Activated CD8-positive, alpha-beta T cell treated with anti-CD3 and anti-CD28 coated beads for 36 hours (primary cell): ENCODE measurements at regions not wholly inside any gene's neighbourhood (a gene's known extent, or its start where the extent isn't known, plus 50 kb on each side); places are given as distances from the start of the nearest gene placed in this dataset.
"Not testable (repeated sequence)": the region's sequence is repeated elsewhere in the genome, so short reads cannot be mapped to it uniquely, and the experiment has no call there.

Experiments used
- ATAC-seq: fragments of 200-7000 bp; cut with Tn5 transposase; one replicate; pipeline ENCODE4 v1.10.0; 2021; ENCODE audit warnings: mild to moderate bottlenecking, moderate library complexity
- CTCF ChIA-PET: fragments of 350-600 bp; sonication (Branson Sonifier 250); formaldehyde crosslinking; loops from one replicate; lab custom pipeline; 2021; ENCODE audit warnings: antibody characterized with exemption; lab: Charles Lee
- POLR2A ChIA-PET: fragments of 350-600 bp; sonication (Branson Sonifier 250); formaldehyde crosslinking; loops from one replicate; lab custom pipeline; 2021; ENCODE audit warnings: antibody characterized with exemption; lab: Charles Lee
- DNase-seq: peaks from one replicate; pipeline ENCODE4 v3.0.0-alpha.2; 2020
- H3K27ac Mint-ChIP-seq: one replicate; pipeline ENCODE4 v1.8.0; 2021; ENCODE audit warnings: mild to moderate bottlenecking, mixed read lengths
- H3K27me3 Mint-ChIP-seq: one replicate; pipeline ENCODE4 v1.8.0; 2021; ENCODE audit warnings: mixed read lengths
- H3K36me3 Mint-ChIP-seq: one replicate; pipeline ENCODE4 v1.8.0; 2021; ENCODE audit warnings: low read depth, mixed read lengths
- H3K4me1 Mint-ChIP-seq: one replicate; pipeline ENCODE4 v1.8.0; 2021; ENCODE audit warnings: low read depth, mixed read lengths
- H3K4me3 Mint-ChIP-seq: one replicate; pipeline ENCODE4 v1.8.0; 2021; ENCODE audit warnings: mild to moderate bottlenecking, moderate library complexity, mixed read lengths
- H3K9me3 Mint-ChIP-seq: one replicate; pipeline ENCODE4 v1.8.0; 2021; ENCODE audit warnings: mixed read lengths
- CTCF ChIP-seq: fragments of 200-600 bp; IDR thresholded peaks from one replicate; pipeline ENCODE4 v1.8.0; 2022; ENCODE audit warnings: antibody characterized with exemption, mild to moderate bottlenecking
- intact Hi-C: fragments of 100-400 bp; cut with micrococcal nuclease; formaldehyde crosslinking; loops from one replicate; pipeline ENCODE4 v1.10.0; 2022

DNA sequence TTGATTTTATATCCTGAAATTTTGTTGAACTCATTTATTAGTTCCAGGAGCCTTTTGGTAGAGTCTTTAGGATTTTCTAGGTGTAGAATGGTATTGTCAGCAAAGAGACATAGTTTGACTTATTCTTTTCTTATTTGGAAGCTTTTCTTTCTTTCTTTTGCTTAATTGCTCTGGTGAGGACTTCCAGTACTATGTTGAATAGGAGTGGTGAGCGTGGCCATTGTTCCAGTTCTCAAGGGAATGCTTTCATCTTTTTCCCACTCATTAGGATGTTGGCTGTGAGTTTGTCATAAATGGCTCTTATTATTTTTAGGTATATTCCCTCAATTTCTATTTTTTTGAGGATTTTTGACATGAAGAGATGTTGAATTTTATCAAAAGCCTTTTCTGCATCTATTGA is 182.2 kb upstream of the SPRY2 start:
- ChIA-PET CTCF (no interaction called here), POLR2A (no interaction called here)
- Mint-ChIP-seq H3K27ac (no peak overlapping the region), H3K4me3 (no peak overlapping the region), H3K4me1 (no peaks in the 10 kb centered on the region), H3K36me3 (no peaks in the 10 kb centered on the region), H3K9me3 (no peaks in the 10 kb centered on the region), H3K27me3 (no peaks in the 10 kb centered on the region)
- DNase-seq (no peak), ATAC-seq (no peak)
- no peak for TF ChIP-seq CTCF
- intact Hi-C loops: no loop called here

DNA sequence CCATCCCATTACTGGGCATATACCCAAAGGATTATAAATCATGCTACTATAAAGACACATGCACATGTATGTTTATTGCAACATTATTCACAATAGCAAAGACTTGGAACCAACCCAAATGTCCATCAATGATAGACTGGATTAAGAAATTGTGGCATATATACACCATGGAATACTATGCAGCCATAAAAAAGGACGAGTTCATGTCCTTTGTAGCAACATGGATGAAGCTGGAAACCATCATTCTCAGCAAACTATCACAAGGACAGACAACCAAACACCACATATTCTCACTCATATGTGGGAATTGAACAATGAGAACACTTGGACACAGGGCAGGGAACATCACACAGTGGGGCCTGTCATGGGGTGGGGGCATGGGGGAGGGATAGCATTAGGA is 181.5 kb upstream of the SPRY2 start:
- H3K36me3 Mint-ChIP-seq, CTCF ChIA-PET, H3K4me3 Mint-ChIP-seq, ATAC-seq, H3K27me3 Mint-ChIP-seq, DNase-seq, H3K27ac Mint-ChIP-seq, POLR2A ChIA-PET, H3K4me1 Mint-ChIP-seq, intact Hi-C loops, H3K9me3 Mint-ChIP-seq: not testable (repeated sequence)

- intact Hi-C loops: no loop called here
- ChIA-PET CTCF (interaction anchor here (1.3 kb wide), 1 partner anchor 174 kb away, joined by 4 read pairs; no protein-coding TSS in a partner anchor), POLR2A (no interaction called here)
- Mint-ChIP-seq H3K27me3 (no peaks in the 10 kb centered on the region), H3K27ac (no peak overlapping the region), H3K36me3 (no peaks in the 10 kb centered on the region), H3K4me3 (no peak overlapping the region), H3K4me1 (no peaks in the 10 kb centered on the region), H3K9me3 (peaks cover 5% of the 10 kb centered on the region)
- DNase-seq (no peak), ATAC-seq (no peak)
- TF ChIP-seq CTCF: no peak
These were observed 176.0 kb upstream of the SPRY2 start for GRCh38 chr13:80516818-80517348.

DNA sequence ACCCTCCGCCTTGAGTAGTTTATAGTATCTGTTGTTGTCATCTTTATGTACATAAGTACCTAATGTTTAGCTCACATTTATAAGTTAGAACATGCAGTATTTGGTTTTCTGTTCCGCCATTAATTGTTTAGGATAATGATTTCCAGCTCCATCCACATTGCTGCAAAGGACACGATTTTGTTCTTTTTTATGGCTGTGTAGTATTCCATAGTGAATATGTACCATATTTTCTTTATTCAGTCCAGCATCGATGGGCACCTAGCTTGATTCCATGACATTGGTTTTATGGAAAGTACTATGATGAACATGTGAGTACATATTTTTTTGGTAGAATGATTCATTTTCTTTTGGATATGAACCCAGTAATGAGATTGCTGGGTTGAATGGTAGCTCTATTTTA is 174.4 kb upstream of the SPRY2 start:
- CTCF ChIA-PET: no interaction called here
- intact Hi-C loops: no loop called here
- ATAC-seq (no peak), DNase-seq (no peak)
- H3K9me3 Mint-ChIP-seq: peaks cover 5% of the 10 kb centered on the region
- H3K27me3 Mint-ChIP-seq: no peaks in the 10 kb centered on the region
- no peak for TF ChIP-seq CTCF
- H3K4me3 Mint-ChIP-seq: no peak overlapping the region
- H3K27ac Mint-ChIP-seq: no peak overlapping the region
- no peaks in the 10 kb centered on the region for H3K4me1 Mint-ChIP-seq
- H3K36me3 Mint-ChIP-seq: no peaks in the 10 kb centered on the region
- POLR2A ChIA-PET: no interaction called here

DNA sequence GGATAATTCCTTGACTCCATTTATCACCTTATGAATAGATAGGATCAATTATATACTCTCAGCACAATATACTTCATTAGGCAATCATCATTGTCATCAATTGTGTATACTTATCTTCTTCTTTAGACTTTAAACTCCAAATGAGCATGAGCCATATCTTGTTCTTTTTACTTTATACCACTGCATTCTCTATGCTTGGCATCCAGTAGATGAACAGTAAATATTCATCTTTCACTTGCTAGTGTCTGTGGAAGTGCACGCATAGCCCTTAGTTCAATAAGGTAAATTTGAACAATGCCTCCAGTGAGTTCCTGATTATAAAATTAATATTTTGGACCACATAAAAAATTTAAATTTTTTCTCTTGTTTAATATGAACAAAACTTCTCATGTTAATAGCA is 172.3 kb upstream of the SPRY2 start:
- no peak overlapping the region for H3K4me3 Mint-ChIP-seq
- ChIA-PET POLR2A (no interaction called here), CTCF (no interaction called here)

More for the DNA sequence above, 172.3 kb upstream of the SPRY2 start:
- H3K36me3 Mint-ChIP-seq: no peaks in the 10 kb centered on the region
- ATAC-seq (no peak), DNase-seq (no peak)
- peaks cover 5% of the 10 kb centered on the region for H3K9me3 Mint-ChIP-seq
- no peaks in the 10 kb centered on the region for H3K27me3 Mint-ChIP-seq
- no peak for TF ChIP-seq CTCF
- intact Hi-C loops: no loop called here
- H3K27ac Mint-ChIP-seq: no peak overlapping the region
- H3K4me1 Mint-ChIP-seq: no peaks in the 10 kb centered on the region
